Colonic mucosa (tissue), 4 donors: ENCODE measurements at regions not wholly inside any gene's neighbourhood (a gene's known extent, or its start where the extent isn't known, plus 50 kb on each side); places are given as distances from the start of the nearest gene placed in this dataset.

ENCODE experiments used
- DNase-seq: peaks from one replicate; pipeline ENCODE4 v3.0.0-alpha.2; 2020
- H3K27ac ChIP-seq: fragments of 200-600 bp; one replicate; pipeline ENCODE4 v1.8.0; 2021
- H3K27me3 ChIP-seq: fragments of 200-600 bp; one replicate; pipeline ENCODE4 v1.8.0; 2021
- H3K36me3 ChIP-seq: fragments of 200-600 bp; one replicate; pipeline ENCODE4 v1.8.0; 2021
- H3K4me1 ChIP-seq: fragments of 200-600 bp; one replicate; pipeline ENCODE4 v1.8.0; 2021; ENCODE audit warnings: mild to moderate bottlenecking
- H3K4me3 ChIP-seq: fragments of 200-600 bp; one replicate; pipeline ENCODE4 v1.8.0; 2021
- H3K9ac ChIP-seq, 2 donors: one replicate each; pipeline ENCODE4 v1.7.0; 2013; ENCODE audit warnings: control low read depth in 2 of 2, low read depth in 2 of 2, low read length in 2 of 2
- H3K9me3 ChIP-seq: fragments of 200-600 bp; one replicate; pipeline ENCODE4 v1.8.0; 2021
- CTCF ChIP-seq: fragments of 200-600 bp; IDR thresholded peaks from one replicate; pipeline ENCODE4 v1.8.0; 2022; ENCODE audit warnings: antibody characterized with exemption, mild to moderate bottlenecking
- intact Hi-C: fragments of 100-400 bp; cut with DNase I; formaldehyde crosslinking; loops from one replicate; pipeline ENCODE4 v1.14.1; 2022
- donor health status: healthy.
- donor health status: DM: no; HTN: no; CAD: no.
- donor health status: DM: no; HTN: no; CAD: no.

- no peak overlapping the region for H3K4me3 ChIP-seq
These were observed 1002.6 kb downstream of the SORCS3 start for GRCh38 chr10:105643660-105644059.

GRCh38 chr10:105634281-105634680, 993.2 kb downstream of the SORCS3 start:
- Histone ChIP-seq H3K27ac (no peak overlapping the region), H3K9me3 (no peaks in the 10 kb centered on the region), H3K9ac (no peak overlapping the region), H3K4me3 (no peak overlapping the region), H3K4me1 (no peaks in the 10 kb centered on the region), H3K27me3 (no peaks in the 10 kb centered on the region), H3K36me3 (no peaks in the 10 kb centered on the region)
- DNase-seq, result no peak
- no peak for TF ChIP-seq CTCF
- intact Hi-C loops, result no loop called here

More at GRCh38 chr10:105643660-105644059, 1002.6 kb downstream of the SORCS3 start:
- DNase-seq, result no peak
- no peaks in the 10 kb centered on the region for H3K36me3 ChIP-seq
- no peaks in the 10 kb centered on the region for H3K9me3 ChIP-seq
- intact Hi-C loops, result no loop called here
- no peak overlapping the region for H3K9ac ChIP-seq
- no peaks in the 10 kb centered on the region for H3K27me3 ChIP-seq
- TF ChIP-seq CTCF, result no peak
- H3K4me1 ChIP-seq, result peaks cover 12% of the 10 kb centered on the region
- H3K27ac ChIP-seq, result no peak overlapping the region

GRCh38 chr10:105615715-105616365, 974.8 kb downstream of the SORCS3 start:
- no peak for DNase-seq
- no peak for TF ChIP-seq CTCF
- intact Hi-C loops, result no loop called here

GRCh38 chr10:105611244-105611798, 970.2 kb downstream of the SORCS3 start:
- Histone ChIP-seq H3K9me3 (no peaks in the 10 kb centered on the region), H3K27ac (no peak overlapping the region), H3K9ac (no peak overlapping the region), H3K36me3 (no peaks in the 10 kb centered on the region), H3K4me3 (no peak overlapping the region), H3K27me3 (no peaks in the 10 kb centered on the region), H3K4me1 (no peaks in the 10 kb centered on the region)
- intact Hi-C loops, result no loop called here
- no peak for DNase-seq
- no peak for TF ChIP-seq CTCF

More at GRCh38 chr10:105615715-105616365, 974.8 kb downstream of the SORCS3 start:
- H3K27me3 ChIP-seq, result no peaks in the 10 kb centered on the region
- H3K9ac ChIP-seq, result no peak overlapping the region
- H3K27ac ChIP-seq, result no peak overlapping the region
- no peaks in the 10 kb centered on the region for H3K4me1 ChIP-seq
- no peak overlapping the region for H3K4me3 ChIP-seq
- H3K9me3 ChIP-seq, result no peaks in the 10 kb centered on the region
- H3K36me3 ChIP-seq, result no peaks in the 10 kb centered on the region

- no peak overlapping the region for H3K9ac ChIP-seq
- H3K27me3 ChIP-seq, result no peaks in the 10 kb centered on the region
- no peaks in the 10 kb centered on the region for H3K36me3 ChIP-seq
- no peak for TF ChIP-seq CTCF
- H3K4me1 ChIP-seq, result no peaks in the 10 kb centered on the region
- H3K9me3 ChIP-seq, result no peaks in the 10 kb centered on the region
- no peak for DNase-seq
- intact Hi-C loops, result no loop called here
- no peak overlapping the region for H3K27ac ChIP-seq
- H3K4me3 ChIP-seq, result no peak overlapping the region
These were observed 968.4 kb downstream of the SORCS3 start for GRCh38 chr10:105609451-105609850.
